ENCODE measurements at regions not wholly inside any gene's neighbourhood (a gene's known extent, or its start where the extent isn't known, plus 50 kb on each side); places are given as distances from the start of the nearest gene placed in this dataset.

- H3K9me3 Mint-ChIP-seq (ENCODE audit: unreplicated experiment), result no peaks in the 10 kb centered on the region
- ChIA-PET POLR2A (no interaction called here), CTCF (no interaction called here)
- DNase-seq, result no peak
- TF ChIP-seq CTCF (IDR thresholded peaks at IDR 0.05; ENCODE audit: insufficient read depth in 1 of 2, low read depth in 1 of 2, low read length in 1 of 2, severe bottlenecking in 1 of 2, unreplicated experiment in 1 of 2), result no peak
- no peak overlapping the region for H3K27ac Mint-ChIP-seq (ENCODE audit: unreplicated experiment)
- intact Hi-C loops (cut with micrococcal nuclease; ENCODE audit: unreplicated experiment), result no loop called here
- no peaks in the 10 kb centered on the region for H3K36me3 Mint-ChIP-seq (ENCODE audit: insufficient read depth, unreplicated experiment)
- no peaks in the 10 kb centered on the region for H3K36me3 ChIP-seq (ENCODE audit: control insufficient read depth, insufficient read depth, low read length)
- H3K27me3 ChIP-seq (replicated peaks; ENCODE audit: control insufficient read depth, insufficient read depth, low read length), result no peaks in the 10 kb centered on the region
- no peaks in the 10 kb centered on the region for H3K4me1 Mint-ChIP-seq (ENCODE audit: low read depth, unreplicated experiment)
- no peak overlapping the region for H3K4me3 Mint-ChIP-seq (ENCODE audit: unreplicated experiment)
- H3K4me1 ChIP-seq, result no peaks in the 10 kb centered on the region
- H3K4me3 ChIP-seq (ENCODE audit: low read depth, low read length), result no peak overlapping the region
- BruUV-seq (replicated peaks), result no TSS peak
- peaks cover 25% of the 10 kb centered on the region for H3K27me3 Mint-ChIP-seq (ENCODE audit: insufficient read depth, unreplicated experiment)
- no peaks in the 10 kb centered on the region for H3K9me3 ChIP-seq
These were observed 58.5 kb upstream of the PRR23E start for GRCh38 chr3:127134466-127134865.

GRCh38 chr3:127134887-127135240 is 58.1 kb upstream of the PRR23E start:
- POLR2A ChIA-PET, result no interaction called here
- Mint-ChIP-seq H3K27me3 (ENCODE audit: insufficient read depth, unreplicated experiment) (peaks cover 23% of the 10 kb centered on the region), H3K4me3 (ENCODE audit: unreplicated experiment) (no peak overlapping the region), H3K4me1 (ENCODE audit: low read depth, unreplicated experiment) (no peaks in the 10 kb centered on the region), H3K9me3 (ENCODE audit: unreplicated experiment) (no peaks in the 10 kb centered on the region), H3K36me3 (ENCODE audit: insufficient read depth, unreplicated experiment) (no peaks in the 10 kb centered on the region), H3K27ac (ENCODE audit: unreplicated experiment) (no peak overlapping the region)
- H3K9me3 ChIP-seq, result no peaks in the 10 kb centered on the region
- H3K36me3 ChIP-seq (ENCODE audit: control insufficient read depth, insufficient read depth, low read length), result no peaks in the 10 kb centered on the region
- CTCF ChIA-PET, result no interaction called here
- H3K4me1 ChIP-seq, result no peaks in the 10 kb centered on the region
- no TSS peak for BruUV-seq (replicated peaks)
- H3K4me3 ChIP-seq (ENCODE audit: low read depth, low read length), result no peak overlapping the region
- DNase-seq, result no peak
- intact Hi-C loops (cut with micrococcal nuclease; ENCODE audit: unreplicated experiment), result no loop called here
- no peak for TF ChIP-seq CTCF (IDR thresholded peaks at IDR 0.05; ENCODE audit: insufficient read depth in 1 of 2, low read depth in 1 of 2, low read length in 1 of 2, severe bottlenecking in 1 of 2, unreplicated experiment in 1 of 2)
- no peaks in the 10 kb centered on the region for H3K27me3 ChIP-seq (replicated peaks; ENCODE audit: control insufficient read depth, insufficient read depth, low read length)

GRCh38 chr3:127135241-127136023 is 57.5 kb upstream of the PRR23E start:
- no peaks in the 10 kb centered on the region for H3K9me3 ChIP-seq
- no peak for DNase-seq
- no peaks in the 10 kb centered on the region for H3K4me1 ChIP-seq
- peaks cover 23% of the 10 kb centered on the region for H3K27me3 Mint-ChIP-seq (ENCODE audit: insufficient read depth, unreplicated experiment)
- H3K4me1 Mint-ChIP-seq (ENCODE audit: low read depth, unreplicated experiment), result no peaks in the 10 kb centered on the region
- intact Hi-C loops (cut with micrococcal nuclease; ENCODE audit: unreplicated experiment), result no loop called here
- H3K4me3 Mint-ChIP-seq (ENCODE audit: unreplicated experiment), result peak overlapping the region; percentile 46
- CTCF ChIA-PET, result no interaction called here
- no peak overlapping the region for H3K27ac Mint-ChIP-seq (ENCODE audit: unreplicated experiment)
- TF ChIP-seq CTCF (IDR thresholded peaks at IDR 0.05; ENCODE audit: insufficient read depth in 1 of 2, low read depth in 1 of 2, low read length in 1 of 2, severe bottlenecking in 1 of 2, unreplicated experiment in 1 of 2), result no peak
- H3K4me3 ChIP-seq (ENCODE audit: low read depth, low read length), result no peak overlapping the region
- no peaks in the 10 kb centered on the region for H3K36me3 ChIP-seq (ENCODE audit: control insufficient read depth, insufficient read depth, low read length)
- POLR2A ChIA-PET, result interaction anchor here (0.7 kb wide), 1 partner anchor 16 kb away, joined by 9 read pairs; no protein-coding TSS in a partner anchor
- H3K36me3 Mint-ChIP-seq (ENCODE audit: insufficient read depth, unreplicated experiment), result no peaks in the 10 kb centered on the region
- no TSS peak for BruUV-seq (replicated peaks)
- H3K27me3 ChIP-seq (replicated peaks; ENCODE audit: control insufficient read depth, insufficient read depth, low read length), result no peaks in the 10 kb centered on the region
- no peaks in the 10 kb centered on the region for H3K9me3 Mint-ChIP-seq (ENCODE audit: unreplicated experiment)
